KOPT-K1 (cell line): ENCODE measurements at regions not wholly inside any gene's neighbourhood (a gene's known extent, or its start where the extent isn't known, plus 50 kb on each side); places are given as distances from the start of the nearest gene placed in this dataset.

Experiments
- H3K27ac ChIP-seq: fragments of 200-600 bp; sonication (generic); 2 replicates; pipeline ENCODE4 v1.5.1; 2016; ENCODE audit warnings: antibody characterized with exemption, mild to moderate bottlenecking, low read depth, low read length; ENCODE audit not compliant: poor library complexity, severe bottlenecking
- H3K36me3 ChIP-seq: fragments of 200-600 bp; sonication (generic); 2 replicates; pipeline ENCODE4 v1.5.1; 2017; ENCODE audit warnings: antibody characterized with exemption, mild to moderate bottlenecking, low read length, moderate library complexity; ENCODE audit not compliant: insufficient read depth
- H3K9me3 ChIP-seq: fragments of 200-600 bp; sonication (generic); 2 replicates; pipeline ENCODE4 v1.5.1; 2017; ENCODE audit warnings: antibody characterized with exemption, low read length, mild to moderate bottlenecking; ENCODE audit not compliant: insufficient read depth, poor library complexity, severe bottlenecking

DNA sequence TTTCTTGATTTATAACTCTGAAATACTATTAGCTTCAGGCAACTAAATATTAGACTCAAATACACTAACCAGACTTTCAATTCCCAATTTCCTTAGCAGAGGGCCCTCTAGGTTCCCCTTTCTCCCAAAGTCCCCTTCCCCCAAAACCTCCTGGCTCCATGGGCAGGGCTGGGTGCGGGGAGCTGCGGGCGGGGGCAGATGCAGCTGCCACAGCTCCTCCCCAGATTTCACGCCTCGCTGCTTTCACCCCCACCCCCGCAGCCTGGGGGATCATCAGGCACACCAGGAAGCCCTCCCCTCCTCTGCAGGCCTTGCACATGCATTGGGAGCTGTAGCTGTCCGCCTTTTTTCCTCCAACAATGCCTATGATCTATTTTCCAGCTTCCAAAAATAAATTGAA lies 82.8 kb upstream of the SPATA31C2 start:
- Histone ChIP-seq H3K9me3 (no peaks in the 10 kb centered on the region), H3K27ac (no peak overlapping the region), H3K36me3 (no peaks in the 10 kb centered on the region)

DNA sequence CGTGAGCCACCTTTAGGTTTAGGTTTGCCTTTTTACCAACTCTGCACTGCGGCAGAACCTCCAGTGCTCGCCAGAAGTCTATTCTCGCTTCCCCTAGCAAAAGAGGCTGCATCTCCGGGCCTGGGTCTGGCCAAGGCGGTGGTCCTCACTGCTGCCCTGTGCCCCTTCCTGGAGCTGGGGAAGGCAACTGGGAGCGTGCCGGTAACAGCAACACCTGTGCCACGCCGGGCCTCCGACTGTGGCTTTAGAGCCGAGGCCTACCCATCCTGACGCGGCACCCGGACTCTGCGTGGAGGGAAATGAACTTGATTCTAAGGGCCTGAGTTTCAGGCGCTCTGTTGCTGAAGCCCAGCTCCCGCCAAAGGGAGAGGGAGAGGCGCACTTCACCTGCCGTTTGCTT lies 82.4 kb upstream of the SPATA31C2 start:
- Histone ChIP-seq H3K9me3 (no peaks in the 10 kb centered on the region), H3K36me3 (no peaks in the 10 kb centered on the region), H3K27ac (no peak overlapping the region)

DNA sequence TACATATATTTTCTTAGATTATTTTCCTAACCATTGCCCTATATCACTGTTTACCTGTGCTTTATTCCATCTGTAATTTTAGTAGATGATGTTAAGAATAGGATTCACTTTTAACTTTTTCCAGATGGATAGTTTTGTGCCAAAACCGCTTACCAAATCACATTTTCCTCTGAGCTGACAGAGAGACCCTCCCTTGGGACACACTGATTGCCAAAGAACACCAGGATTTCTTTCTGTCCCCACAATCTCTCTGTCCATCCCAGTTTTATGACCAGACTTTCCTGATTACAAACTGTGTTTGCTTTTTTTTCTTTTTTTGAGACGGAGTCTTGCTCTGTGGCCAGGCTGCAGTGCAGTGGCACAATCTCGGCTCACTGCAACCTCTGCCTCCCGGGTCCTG lies 81.3 kb upstream of the SPATA31C2 start:
- peaks cover 2% of the 10 kb centered on the region for H3K9me3 ChIP-seq
- H3K27ac ChIP-seq: no peak overlapping the region
- no peaks in the 10 kb centered on the region for H3K36me3 ChIP-seq

DNA sequence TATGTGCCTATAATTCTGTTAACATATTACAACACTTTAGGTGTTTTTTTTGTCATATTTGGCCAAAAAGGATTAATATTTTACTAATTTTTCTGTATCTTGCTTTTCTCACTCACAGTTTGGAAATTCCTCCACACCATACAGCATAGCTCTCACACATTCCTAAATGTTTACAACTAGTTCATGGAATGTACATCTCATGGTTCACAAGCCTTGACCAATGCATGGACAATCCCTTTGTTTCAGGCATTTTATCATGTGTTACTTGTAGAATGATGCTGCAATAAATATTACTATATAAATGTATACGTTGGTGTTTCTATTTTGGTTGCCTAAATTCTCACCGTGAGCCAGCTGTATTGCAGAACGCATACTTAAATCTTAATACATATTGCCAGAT lies 80.5 kb upstream of the SPATA31C2 start:
- H3K27ac ChIP-seq: no peak overlapping the region
- no peaks in the 10 kb centered on the region for H3K36me3 ChIP-seq
- peaks cover 4% of the 10 kb centered on the region for H3K9me3 ChIP-seq

DNA sequence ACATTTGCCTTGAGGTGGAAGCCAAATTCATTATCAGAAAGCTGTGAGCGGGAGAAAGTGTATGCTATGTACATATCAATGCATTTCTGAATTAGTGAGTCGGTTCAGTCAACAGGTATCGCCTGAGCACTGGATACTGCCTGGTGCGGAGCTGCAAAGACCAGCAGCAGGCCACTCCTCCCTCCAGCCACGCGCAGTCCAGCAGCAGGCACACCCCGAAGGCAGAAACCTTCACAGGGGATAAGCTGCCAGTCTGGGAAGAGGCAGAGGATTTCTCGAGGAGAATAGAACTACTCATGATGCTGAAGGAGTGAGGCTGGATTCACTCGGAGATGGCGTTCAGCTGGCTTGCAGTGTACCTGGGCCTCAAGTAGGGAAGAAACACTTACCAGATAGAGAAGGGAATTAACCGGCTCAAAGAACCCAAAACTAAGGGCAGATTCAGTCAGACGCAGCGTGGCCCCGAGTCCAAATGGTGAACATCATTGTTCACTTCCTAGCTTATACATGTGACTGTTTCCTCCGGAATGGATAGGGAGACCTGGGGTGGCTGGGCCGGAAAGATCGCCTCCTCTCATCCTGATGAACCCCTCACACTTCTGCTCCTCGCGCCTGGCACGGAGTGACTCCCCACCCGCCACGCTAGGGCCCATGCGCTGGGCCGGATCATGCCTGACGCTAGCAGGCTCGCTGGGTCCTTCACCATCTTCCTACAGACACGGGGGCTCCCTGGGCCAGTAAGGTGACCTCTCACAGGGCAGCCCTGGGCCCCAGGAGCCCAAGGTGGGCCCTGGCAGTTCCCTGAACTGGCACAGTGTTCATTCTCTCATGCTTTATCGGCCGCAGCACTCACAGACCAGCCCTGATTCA lies 78.1 kb upstream of the SPATA31C2 start:
- Histone ChIP-seq H3K27ac (no peak overlapping the region), H3K9me3 (peaks cover 4% of the 10 kb centered on the region), H3K36me3 (no peaks in the 10 kb centered on the region)

DNA sequence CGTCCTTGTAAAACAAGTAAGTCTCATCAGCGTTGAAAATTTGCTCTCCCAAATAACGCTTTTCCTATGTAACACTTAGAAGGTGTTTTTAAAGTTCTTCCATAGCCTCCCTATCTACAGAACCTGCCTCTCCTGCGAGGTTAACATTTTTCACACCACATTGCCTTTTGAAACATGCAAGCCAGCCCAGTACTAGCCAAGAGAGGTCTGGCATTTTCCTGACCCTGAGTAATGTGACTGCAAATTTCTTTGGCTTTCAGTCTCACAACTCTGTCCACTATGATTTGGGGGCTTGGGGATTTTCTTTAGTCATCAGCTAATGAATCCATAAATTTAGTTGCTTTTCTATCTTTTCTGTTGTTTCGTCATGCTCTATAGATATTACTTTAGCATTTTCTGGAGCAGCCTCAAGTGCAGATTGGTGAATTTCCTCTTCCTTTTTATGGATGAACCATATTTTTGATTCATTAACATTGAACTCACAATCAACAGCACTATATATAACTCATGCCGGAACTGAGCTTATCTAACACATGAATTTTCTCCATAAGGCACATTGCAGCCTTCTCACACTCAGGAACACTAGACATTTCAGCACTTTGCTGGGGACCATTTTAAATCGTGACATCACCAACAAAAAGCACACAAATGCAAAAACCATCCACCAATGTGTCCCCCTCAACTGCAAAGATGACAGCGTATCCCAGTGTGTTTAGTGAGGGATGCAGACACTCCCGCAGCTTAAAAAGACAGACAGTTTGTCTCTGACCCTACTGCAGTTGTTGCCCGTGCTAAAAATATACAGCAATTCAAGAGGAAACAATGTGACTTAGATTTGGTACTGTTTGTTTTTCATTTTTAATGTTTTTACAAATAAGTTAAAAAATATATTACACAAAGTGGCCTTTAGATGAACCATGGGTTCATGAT lies 77.2 kb upstream of the SPATA31C2 start:
- Histone ChIP-seq H3K9me3 (peaks cover 4% of the 10 kb centered on the region), H3K36me3 (no peaks in the 10 kb centered on the region)

DNA sequence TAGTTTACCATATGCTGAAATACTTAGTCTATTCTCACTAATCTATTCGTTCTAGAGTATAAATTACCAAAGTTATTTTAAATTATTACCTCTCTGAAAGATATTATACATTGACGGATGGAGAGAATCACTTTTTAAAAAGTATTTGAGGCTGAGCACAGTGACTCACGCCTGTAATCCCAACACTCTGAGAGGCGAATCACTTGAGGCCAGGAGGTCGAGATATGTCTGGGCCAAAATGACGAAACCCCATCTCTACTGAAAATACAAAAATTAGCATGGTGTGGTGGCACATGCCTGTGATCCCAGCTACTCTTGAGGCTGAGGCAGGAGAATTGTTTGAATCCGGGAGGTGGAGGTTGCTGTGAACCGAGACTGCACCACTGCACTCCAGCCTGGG lies 64.0 kb upstream of the SPATA31C2 start:
- H3K36me3 ChIP-seq: no peaks in the 10 kb centered on the region
- H3K9me3 ChIP-seq: no peaks in the 10 kb centered on the region
- H3K27ac ChIP-seq: no peak overlapping the region

More for the DNA sequence above, 77.2 kb upstream of the SPATA31C2 start:
- no peak overlapping the region for H3K27ac ChIP-seq

DNA sequence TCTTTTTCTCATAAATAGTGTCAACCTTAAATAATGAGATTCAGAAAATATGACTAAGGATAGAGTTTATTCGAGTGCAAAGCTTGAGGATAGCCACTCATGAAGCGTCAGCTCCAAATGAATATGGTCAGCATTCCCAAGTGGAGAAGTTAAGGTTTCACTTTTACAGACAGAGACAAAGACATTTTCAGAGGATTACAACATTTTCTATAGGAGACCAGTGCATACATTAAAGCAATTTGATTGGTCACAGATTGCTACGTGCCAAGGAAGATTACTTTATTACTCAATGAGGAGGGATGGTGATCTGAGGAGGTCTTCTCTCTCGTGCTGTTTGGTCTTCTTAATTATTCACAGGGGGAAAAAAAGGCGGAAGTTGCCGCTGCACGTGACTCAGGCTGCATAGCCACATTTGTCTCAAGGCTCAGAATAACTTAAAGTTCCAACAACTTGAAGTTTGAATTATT lies 60.1 kb upstream of the SPATA31C2 start:
- Histone ChIP-seq H3K27ac (no peak overlapping the region), H3K9me3 (no peaks in the 10 kb centered on the region), H3K36me3 (no peaks in the 10 kb centered on the region)

DNA sequence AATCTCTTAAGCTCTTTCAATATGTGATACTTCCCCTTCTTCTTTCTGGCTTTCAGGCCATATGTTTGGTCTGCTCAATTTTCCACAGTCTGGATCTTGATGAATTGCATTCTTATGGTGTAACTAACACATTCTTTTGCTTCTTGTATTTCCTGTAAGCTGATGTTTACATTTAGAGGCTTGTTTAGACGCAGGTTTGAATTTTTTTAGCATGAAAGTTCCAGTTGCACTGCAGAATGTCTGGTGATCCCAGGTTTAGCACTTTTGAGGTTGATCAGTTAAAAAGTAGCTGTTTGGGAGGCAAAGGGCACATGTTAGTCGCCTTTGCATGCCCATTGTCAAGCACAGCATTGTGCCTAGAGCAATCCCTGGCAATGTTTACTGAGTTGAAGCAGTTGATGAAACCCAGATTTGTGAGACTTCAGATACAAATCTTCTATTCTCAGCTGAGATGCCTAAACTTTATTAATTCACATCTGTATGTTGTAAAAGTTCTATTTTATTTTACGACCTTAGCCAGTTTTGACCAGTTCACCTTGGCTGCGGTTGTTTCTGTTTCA lies 59.6 kb upstream of the SPATA31C2 start:
- Histone ChIP-seq H3K36me3 (no peaks in the 10 kb centered on the region), H3K27ac (no peak overlapping the region), H3K9me3 (no peaks in the 10 kb centered on the region)

DNA sequence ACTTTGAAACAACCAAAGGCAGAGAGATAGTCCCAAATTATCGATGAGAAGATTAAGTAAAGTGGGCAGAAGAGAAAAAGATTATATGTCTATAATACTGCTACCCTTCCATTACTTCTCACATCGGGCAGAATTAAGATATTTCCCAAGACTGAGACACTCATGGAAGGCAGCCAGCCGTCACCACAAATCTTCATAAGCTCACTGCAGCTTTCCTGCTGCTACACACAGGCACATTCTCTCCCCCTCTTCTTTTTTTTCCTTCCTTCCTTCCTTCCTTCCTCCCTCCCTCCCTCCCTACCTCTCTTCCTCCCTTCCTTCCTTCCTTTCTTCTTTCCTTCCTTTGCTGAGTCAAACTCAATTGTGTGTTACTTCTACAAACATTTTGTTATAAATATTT lies 58.7 kb upstream of the SPATA31C2 start:
- no peaks in the 10 kb centered on the region for H3K9me3 ChIP-seq
- H3K27ac ChIP-seq: no peak overlapping the region
- H3K36me3 ChIP-seq: no peaks in the 10 kb centered on the region

DNA sequence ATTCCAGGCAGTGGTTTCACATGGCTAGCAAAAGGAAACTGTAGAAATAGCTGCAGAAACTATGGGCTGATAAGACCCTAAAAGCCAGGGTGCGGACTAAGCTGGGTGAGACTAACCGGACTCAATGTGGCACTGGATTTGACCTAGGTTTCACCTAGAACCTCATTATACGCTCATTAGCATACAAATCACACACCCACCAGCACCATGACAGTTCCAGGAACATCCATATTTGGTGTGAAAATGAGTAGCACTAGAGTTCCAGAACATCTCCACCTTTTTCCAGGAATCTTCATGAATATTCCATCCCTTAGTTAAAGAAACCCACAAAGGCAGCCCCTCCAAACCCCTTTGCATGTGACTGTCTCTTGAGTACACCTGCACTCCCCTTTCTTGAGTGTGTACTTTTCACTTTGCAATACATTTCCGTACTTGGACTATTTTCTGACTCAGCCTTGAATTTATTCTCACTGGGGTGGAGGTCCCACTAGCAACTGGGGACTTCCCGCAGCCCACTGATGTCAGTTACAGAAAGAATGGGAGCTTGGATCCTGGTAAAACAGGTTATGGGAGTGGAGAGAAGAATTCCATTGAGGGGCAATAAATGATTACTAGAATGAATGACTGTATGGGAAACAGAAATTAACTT lies 58.0 kb upstream of the SPATA31C2 start:
- Histone ChIP-seq H3K36me3 (no peaks in the 10 kb centered on the region), H3K27ac (no peak overlapping the region), H3K9me3 (no peaks in the 10 kb centered on the region)

DNA sequence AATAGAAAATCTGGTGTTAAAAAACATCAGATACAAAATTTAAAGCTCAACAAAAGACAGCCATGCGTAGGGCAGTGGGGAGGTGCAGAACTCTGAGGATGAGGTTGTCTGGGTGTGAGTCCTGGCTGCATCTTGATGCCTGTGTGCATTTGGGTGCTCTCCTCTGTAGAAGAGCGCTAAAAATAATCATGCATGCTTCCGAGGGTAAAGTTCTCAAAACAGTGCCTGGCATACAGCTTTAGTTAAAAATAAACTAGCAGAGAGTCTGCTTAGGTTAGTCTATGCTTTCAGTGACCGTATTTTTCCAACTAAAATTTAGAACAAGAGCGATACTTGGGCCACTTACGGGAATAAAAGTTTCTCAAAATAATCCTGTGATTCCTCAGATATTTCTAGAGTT lies 55.5 kb upstream of the SPATA31C2 start:
- no peaks in the 10 kb centered on the region for H3K9me3 ChIP-seq
- no peaks in the 10 kb centered on the region for H3K36me3 ChIP-seq
- no peak overlapping the region for H3K27ac ChIP-seq

DNA sequence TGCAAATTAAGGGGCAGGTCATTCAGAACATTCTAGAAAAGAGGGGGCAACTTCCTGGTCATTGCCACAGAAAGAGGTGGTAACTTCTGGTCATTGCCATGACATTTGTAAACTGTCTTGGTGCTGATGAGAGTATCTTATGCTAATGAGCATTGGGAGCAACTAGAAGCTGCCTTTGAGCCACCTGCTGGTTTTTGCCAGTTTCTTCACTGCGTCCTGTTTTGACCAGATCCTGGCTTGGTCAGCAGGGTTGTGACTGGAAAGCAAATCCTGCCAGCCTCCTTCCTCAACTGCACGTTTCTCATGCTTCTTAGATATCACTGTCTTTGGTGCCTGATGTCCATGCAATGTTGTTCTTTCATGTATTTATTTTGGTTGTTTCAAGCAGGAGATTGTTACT lies 53.2 kb upstream of the SPATA31C2 start:
- Histone ChIP-seq H3K36me3 (no peaks in the 10 kb centered on the region), H3K27ac (no peak overlapping the region), H3K9me3 (no peaks in the 10 kb centered on the region)

DNA sequence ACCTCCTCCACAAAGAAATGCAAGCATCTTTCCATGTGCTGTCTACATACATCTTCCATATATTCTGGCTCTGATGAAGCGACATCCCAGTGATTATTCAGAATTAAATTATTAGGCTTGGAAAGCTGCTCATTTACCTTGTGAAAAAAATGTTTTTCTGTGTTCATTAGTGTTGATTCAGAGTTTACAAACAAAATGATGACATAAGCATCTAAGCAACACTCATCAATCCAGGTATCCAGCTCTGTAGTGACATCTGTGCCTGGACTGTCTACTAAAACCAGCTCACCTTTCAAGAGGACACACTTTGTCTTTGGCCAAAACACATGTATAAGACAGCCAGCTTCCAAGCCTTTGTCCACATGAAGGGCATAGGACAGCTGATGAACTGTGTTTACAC lies 51.1 kb upstream of the SPATA31C2 start:
- Histone ChIP-seq H3K27ac (no peak overlapping the region), H3K36me3 (no peaks in the 10 kb centered on the region), H3K9me3 (no peaks in the 10 kb centered on the region)
